IPS-15b (cell line): ENCODE measurements at regions not wholly inside any gene's neighbourhood (a gene's known extent, or its start where the extent isn't known, plus 50 kb on each side); places are given as distances from the start of the nearest gene placed in this dataset.

Experiments used
- H3K27me3 ChIP-seq: one replicate; pipeline ENCODE4 v1.6.1; 2013; ENCODE audit warnings: low read length; ENCODE audit not compliant: control insufficient read depth, insufficient read depth
- H3K36me3 ChIP-seq: one replicate; pipeline ENCODE4 v1.6.1; 2013; ENCODE audit warnings: low read length; ENCODE audit not compliant: control insufficient read depth, insufficient read depth
- H3K4me1 ChIP-seq: one replicate; pipeline ENCODE4 v1.6.1; 2013; ENCODE audit warnings: mild to moderate bottlenecking, low read length; ENCODE audit not compliant: control insufficient read depth, insufficient read depth
- H3K4me3 ChIP-seq: one replicate; pipeline ENCODE4 v1.5.1; 2013; ENCODE audit warnings: low read depth, low read length
- H3K9ac ChIP-seq: one replicate; pipeline ENCODE4 v1.6.1; 2013; ENCODE audit warnings: low read depth, mild to moderate bottlenecking, low read length
- H3K9me3 ChIP-seq: one replicate; pipeline ENCODE4 v1.6.1; 2013; ENCODE audit warnings: mild to moderate bottlenecking, low read length; ENCODE audit not compliant: control insufficient read depth, insufficient read depth

DNA sequence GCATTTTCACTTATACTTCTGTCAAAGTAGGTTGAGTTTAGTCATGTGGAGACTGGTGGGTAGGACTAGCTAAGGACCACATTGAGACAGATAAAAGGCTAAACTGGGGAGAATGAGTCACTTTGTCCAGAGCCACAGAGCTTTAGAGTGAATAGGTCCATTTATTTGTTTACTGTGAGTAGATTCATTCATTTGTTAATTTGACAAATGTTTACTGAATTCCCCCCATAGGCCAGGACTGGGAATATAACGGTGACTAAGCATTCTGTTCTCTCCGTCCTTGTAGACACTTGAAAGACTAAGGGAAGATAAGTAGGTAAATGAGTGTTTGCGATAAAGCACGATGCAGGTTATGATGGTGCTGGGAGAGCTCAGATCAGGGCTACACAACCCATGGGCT, 699.7 kb upstream of the ID4 start:
- Histone ChIP-seq H3K4me1 (no peaks in the 10 kb centered on the region), H3K27me3 (no peaks in the 10 kb centered on the region), H3K36me3 (no peaks in the 10 kb centered on the region), H3K4me3 (no peak overlapping the region), H3K9me3 (no peaks in the 10 kb centered on the region), H3K9ac (no peak overlapping the region)

DNA sequence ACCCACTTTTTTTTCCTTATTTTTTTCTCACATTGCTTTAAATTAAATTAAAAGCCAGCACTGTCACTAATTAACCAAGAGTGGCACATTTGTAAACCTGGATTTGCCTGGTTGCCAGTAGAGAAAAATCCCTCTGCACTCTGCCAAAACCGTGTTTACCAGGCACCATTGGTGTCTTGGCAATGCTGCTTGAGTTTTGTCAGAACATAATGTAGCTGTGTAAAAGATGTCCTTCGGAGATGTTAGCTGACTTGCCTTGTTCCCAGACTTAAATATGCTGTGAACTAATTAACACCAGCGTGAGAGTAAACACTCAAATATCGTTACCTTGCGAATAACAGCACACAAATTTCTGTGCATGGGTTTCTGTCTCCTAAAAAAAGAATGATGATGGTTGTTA, 694.9 kb upstream of the ID4 start:
- H3K9me3 ChIP-seq, result no peaks in the 10 kb centered on the region

DNA sequence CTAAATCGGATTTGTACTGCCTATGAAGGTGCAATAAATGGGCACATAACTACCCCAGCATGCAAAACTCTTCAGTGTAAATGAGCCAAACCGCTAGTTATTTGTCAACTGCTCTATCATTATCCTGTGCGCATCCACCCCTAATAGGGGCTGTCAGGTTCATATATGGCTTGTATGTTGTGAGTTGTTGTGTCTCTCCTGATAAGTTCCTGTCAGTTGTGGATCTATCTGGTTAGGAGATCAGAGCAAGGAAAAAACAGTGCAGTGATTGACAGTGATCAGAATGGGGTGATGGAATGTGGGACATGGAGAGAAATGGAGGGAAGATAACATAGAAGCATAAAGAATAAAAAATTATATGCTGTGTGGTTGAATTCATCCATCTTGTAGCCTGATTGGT, 686.9 kb upstream of the ID4 start:
- H3K36me3 ChIP-seq, result no peaks in the 10 kb centered on the region
- no peaks in the 10 kb centered on the region for H3K27me3 ChIP-seq
- no peaks in the 10 kb centered on the region for H3K9me3 ChIP-seq
- H3K9ac ChIP-seq, result no peak overlapping the region
- H3K4me3 ChIP-seq, result no peak overlapping the region
- H3K4me1 ChIP-seq, result no peaks in the 10 kb centered on the region

More for the DNA sequence above, 694.9 kb upstream of the ID4 start:
- Histone ChIP-seq H3K9ac (no peak overlapping the region), H3K4me1 (no peaks in the 10 kb centered on the region), H3K4me3 (no peak overlapping the region), H3K36me3 (no peaks in the 10 kb centered on the region), H3K27me3 (no peaks in the 10 kb centered on the region)

DNA sequence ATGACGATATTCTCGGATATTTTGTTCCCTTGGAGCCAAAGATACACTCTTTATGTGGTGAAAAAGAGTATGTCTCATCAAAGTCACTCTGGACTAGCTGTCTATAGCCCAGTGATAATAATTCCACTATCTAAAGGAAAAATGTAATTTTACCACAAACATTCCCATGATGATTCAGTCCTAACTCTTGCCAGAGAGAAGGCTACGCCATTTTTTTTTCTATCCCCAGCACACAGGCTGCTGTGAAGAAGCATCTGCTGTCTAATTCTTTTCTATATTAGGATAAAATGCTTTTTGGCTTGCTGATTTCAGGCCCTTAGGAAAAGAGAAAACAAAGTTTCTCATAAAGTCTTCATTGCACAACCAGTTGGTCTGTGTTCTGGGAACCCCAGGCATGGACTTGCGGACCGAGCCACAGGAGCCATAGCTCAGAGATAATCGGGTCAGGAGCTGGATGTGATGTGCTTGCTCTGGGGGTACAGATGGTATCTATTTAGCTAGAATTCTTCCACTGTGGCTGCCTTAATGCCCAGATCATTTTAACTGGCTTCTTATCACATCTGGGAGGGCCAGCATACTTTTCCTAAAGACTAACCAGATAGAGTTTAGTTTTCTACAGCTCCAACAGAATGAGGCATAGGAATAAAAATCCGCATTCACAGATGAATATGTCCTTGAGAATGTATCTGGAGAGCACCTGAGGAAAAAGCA, 683.7 kb upstream of the ID4 start:
- H3K36me3 ChIP-seq, result no peaks in the 10 kb centered on the region
- no peak overlapping the region for H3K9ac ChIP-seq
- H3K27me3 ChIP-seq, result no peaks in the 10 kb centered on the region
- H3K9me3 ChIP-seq, result no peaks in the 10 kb centered on the region
- no peak overlapping the region for H3K4me3 ChIP-seq
- no peaks in the 10 kb centered on the region for H3K4me1 ChIP-seq

DNA sequence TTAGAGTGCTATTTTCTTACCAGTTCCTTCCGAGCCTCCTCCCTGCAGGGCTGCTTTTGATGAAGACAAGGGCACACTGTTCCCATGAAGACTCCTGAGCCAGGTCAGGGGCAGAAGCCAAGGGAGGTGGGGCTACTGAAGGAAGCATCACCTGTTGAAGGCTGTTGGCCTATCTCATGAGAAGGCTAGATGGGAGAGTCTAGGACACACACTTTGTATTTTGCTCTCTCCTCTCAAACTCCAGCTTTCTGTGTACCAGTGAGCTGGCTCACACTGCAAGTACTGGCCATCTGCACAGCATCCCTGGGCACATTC, 683.2 kb upstream of the ID4 start:
- Histone ChIP-seq H3K9me3 (no peaks in the 10 kb centered on the region), H3K27me3 (no peaks in the 10 kb centered on the region), H3K36me3 (no peaks in the 10 kb centered on the region), H3K4me3 (no peak overlapping the region), H3K4me1 (no peaks in the 10 kb centered on the region), H3K9ac (no peak overlapping the region)

DNA sequence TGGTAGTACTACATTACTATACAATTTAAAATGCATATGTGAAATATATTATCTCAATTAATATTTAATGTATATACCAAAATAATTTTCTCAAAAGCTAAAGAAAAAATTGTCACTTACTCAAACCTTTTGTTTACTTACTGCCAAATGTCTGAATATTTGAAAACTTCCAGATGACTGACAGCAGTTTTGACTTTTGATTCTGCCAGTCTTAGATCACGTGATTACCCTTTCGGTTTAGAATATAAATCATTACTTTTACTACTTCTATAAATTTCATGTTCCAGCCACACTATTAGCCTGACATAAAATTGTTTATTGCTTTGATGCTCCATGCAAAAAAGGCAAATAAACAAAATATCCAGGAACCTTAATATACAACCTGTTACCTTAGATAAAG, 680.7 kb upstream of the ID4 start:
- H3K4me3 ChIP-seq, result no peak overlapping the region
- H3K27me3 ChIP-seq, result no peaks in the 10 kb centered on the region
- H3K4me1 ChIP-seq, result no peaks in the 10 kb centered on the region
- no peaks in the 10 kb centered on the region for H3K9me3 ChIP-seq
- no peaks in the 10 kb centered on the region for H3K36me3 ChIP-seq
- H3K9ac ChIP-seq, result no peak overlapping the region

DNA sequence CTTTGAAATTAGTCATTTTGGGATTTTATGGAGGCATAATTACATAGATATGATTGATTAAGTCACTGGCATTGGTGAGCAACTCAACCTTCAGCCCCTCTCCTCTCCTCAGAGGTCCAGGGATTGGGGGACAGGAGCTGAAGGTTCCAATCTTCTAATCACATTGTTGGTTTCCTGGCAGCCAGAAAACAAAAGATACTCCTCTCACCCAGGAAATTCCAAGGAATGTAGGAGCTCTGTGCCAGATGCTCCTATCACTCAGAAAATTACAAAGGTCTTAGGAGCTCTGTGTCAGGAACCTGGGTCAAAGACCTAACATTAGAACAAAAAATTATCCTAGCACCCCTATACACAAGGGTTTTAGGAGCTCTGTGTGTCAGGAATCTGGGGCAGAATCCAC, 679.7 kb upstream of the ID4 start:
- Histone ChIP-seq H3K4me3 (no peak overlapping the region), H3K27me3 (no peaks in the 10 kb centered on the region), H3K36me3 (no peaks in the 10 kb centered on the region), H3K9me3 (no peaks in the 10 kb centered on the region), H3K4me1 (no peaks in the 10 kb centered on the region), H3K9ac (no peak overlapping the region)

DNA sequence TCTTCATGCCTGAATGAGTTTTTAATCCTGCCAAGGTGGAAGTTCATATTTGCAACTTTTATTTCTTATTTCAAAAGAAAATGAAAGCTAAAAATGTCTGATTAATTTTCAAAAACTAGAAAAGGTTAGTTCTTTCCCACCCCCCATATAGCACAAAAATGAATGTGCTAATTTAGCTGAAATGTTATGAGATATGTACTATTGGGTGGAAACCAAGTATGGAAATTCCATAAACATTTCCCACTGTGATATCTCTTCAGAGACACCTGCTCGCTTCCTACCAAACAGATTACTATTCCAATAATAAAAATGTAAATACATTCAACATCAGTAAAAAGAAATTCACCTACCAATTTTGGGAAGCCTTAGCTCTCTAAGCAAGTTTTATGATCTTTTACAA, 678.6 kb upstream of the ID4 start:
- no peaks in the 10 kb centered on the region for H3K36me3 ChIP-seq
- no peaks in the 10 kb centered on the region for H3K27me3 ChIP-seq
- no peak overlapping the region for H3K4me3 ChIP-seq
- no peaks in the 10 kb centered on the region for H3K4me1 ChIP-seq
- H3K9ac ChIP-seq, result no peak overlapping the region
- H3K9me3 ChIP-seq, result no peaks in the 10 kb centered on the region

DNA sequence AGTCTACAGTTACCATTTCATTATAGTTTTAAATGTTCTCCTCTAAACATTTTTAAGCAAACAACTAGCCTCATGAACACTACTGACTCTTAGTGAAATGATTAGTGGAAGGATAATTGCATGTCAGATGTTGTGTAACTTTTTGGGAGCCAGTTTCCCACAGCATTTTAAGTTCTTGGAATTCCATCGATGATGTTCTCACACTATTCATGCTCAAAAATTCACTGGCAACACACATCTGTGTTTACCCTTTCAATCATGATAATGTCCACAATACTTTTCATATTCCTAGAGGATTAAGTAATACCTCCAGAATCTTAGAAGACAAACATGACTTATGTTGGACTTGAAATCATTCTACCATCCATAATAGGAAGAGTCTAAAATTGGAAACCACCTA, 678.1 kb upstream of the ID4 start:
- Histone ChIP-seq H3K9ac (no peak overlapping the region), H3K9me3 (no peaks in the 10 kb centered on the region), H3K36me3 (no peaks in the 10 kb centered on the region), H3K4me1 (no peaks in the 10 kb centered on the region), H3K27me3 (no peaks in the 10 kb centered on the region), H3K4me3 (no peak overlapping the region)

DNA sequence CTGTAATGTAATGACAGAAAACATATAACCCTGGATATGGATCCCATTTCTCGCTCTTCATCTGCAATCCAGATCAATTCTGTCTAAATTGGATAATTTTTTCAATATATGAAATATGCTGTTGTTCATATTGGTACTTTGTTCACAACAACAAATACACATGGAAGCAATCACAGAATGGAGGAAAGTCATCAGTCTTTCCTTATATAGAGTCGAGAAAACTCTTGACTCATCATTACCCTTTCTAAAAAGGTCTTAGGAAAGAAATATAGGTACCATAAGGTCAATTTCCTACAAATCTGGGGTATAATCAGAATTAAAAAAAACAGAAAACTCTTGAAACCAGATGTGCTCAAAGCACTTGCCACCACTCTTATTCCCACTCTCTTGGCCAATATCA, 677.6 kb upstream of the ID4 start:
- no peak overlapping the region for H3K9ac ChIP-seq
- no peaks in the 10 kb centered on the region for H3K9me3 ChIP-seq
- H3K27me3 ChIP-seq, result no peaks in the 10 kb centered on the region
- H3K4me3 ChIP-seq, result no peak overlapping the region
- H3K4me1 ChIP-seq, result no peaks in the 10 kb centered on the region
- no peaks in the 10 kb centered on the region for H3K36me3 ChIP-seq

DNA sequence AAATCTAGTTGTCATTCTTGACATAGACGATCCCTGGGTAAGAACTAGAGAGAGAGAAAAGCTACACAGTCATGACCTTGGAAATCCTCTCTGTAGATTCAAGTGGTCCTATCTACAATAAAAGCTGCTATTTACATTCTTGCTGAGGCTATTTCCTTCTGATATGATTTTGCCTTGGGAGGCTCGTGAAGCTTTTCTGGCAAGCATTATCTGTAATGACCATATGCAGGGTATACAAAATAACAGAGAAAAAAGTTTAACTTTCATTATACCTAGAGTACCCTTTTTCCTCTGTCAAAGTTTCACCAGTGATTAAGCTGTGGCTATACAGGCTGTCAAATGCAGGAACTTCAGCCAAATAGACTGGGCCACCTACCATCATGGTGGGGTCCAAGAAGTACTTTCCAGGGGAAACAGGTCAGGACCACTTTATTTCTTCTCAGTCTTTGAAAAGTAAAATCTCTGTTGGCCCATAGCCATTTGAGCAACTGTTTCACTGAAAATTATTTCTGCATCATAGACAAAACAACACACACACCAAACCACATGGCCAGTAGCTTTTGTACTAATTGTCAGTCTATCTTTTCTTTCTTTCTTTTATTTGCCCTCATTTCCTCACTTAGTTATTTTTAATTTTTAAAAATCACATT, 677.0 kb upstream of the ID4 start:
- Histone ChIP-seq H3K36me3 (no peaks in the 10 kb centered on the region), H3K4me3 (no peak overlapping the region), H3K27me3 (no peaks in the 10 kb centered on the region), H3K4me1 (no peaks in the 10 kb centered on the region), H3K9me3 (no peaks in the 10 kb centered on the region), H3K9ac (no peak overlapping the region)

DNA sequence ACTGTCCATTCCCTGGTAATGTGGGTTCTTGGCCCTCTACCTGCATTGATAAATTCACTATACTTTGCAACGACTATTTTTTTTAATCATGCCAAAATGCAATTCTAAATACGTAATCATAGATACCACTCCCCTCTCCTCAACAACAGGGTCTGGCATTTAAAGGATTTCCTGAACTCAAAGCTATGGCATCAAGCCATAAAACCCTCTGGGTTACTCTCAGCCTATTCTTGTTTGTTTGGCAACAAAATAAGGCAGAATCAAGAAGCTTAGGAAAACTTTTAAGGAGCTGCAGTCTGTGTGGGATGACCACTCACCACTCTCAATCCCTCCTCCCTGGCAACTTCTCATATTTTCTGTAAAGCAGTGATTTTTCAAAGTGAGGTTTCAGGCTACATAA, 669.9 kb upstream of the ID4 start:
- no peaks in the 10 kb centered on the region for H3K36me3 ChIP-seq
- H3K27me3 ChIP-seq, result no peaks in the 10 kb centered on the region
- H3K4me3 ChIP-seq, result no peak overlapping the region
- no peaks in the 10 kb centered on the region for H3K9me3 ChIP-seq
- H3K4me1 ChIP-seq, result no peaks in the 10 kb centered on the region
- no peak overlapping the region for H3K9ac ChIP-seq
